Upper lobe of left lung (tissue), 4 donors: ENCODE measurements at regions not wholly inside any gene's neighbourhood (a gene's known extent, or its start where the extent isn't known, plus 50 kb on each side); places are given as distances from the start of the nearest gene placed in this dataset.

Experiments
- CTCF ChIP-seq, 6 experiments: fragments of 450-650 bp in 4 of 6; fragments of 200-600 bp in 2 of 6; sonication (generic) in 2 of 6; IDR thresholded peaks; one replicate each; pipeline ENCODE4 v1.5.1; 2016 to 2019; ENCODE audit warnings: antibody characterized with exemption in 6 of 6
- EP300 ChIP-seq, 4 donors: sonication (generic); formaldehyde crosslinking; IDR thresholded peaks; one replicate each; pipeline ENCODE4 v1.5.1; 2017; ENCODE audit warnings: antibody characterized with exemption in 4 of 4, control low read depth in 2 of 4
- POLR2A ChIP-seq, 4 donors: fragments of 450-650 bp; IDR thresholded peaks; one replicate each; pipeline ENCODE4 v1.5.1; 2016 to 2017; ENCODE audit warnings: antibody characterized with exemption in 4 of 4, mild to moderate bottlenecking in 2 of 4

GRCh38 chr11:42055606-42056005 is 596.2 kb upstream of the LRRC4C start:
- TF ChIP-seq CTCF (IDR thresholded peaks at IDR 0.05) (no peak), POLR2A (IDR thresholded peaks at IDR 0.05) (no peak), EP300 (IDR thresholded peaks at IDR 0.05) (no peak)
